HEK293 (cell line): ENCODE measurements at regions not wholly inside any gene's neighbourhood (a gene's known extent, or its start where the extent isn't known, plus 50 kb on each side); places are given as distances from the start of the nearest gene placed in this dataset.

ENCODE experiments used
- CTCF ChIP-seq: fragments of 450-650 bp; formaldehyde crosslinking; IDR thresholded peaks from 2 replicates; pipeline ENCODE4 v1.5.1; 2016; ENCODE audit warnings: missing biosample characterization, missing genetic modification characterization
- HOXD13 ChIP-seq: sonication (generic); formaldehyde crosslinking; IDR thresholded peaks from 2 replicates; pipeline ENCODE4 v1.8.0; 2022; ENCODE audit warnings: missing genetic modification reagents, borderline replicate concordance
- ZNF16 ChIP-seq: fragments of 450-650 bp; formaldehyde crosslinking; IDR thresholded peaks from 2 replicates; pipeline ENCODE4 v1.5.1; 2016; ENCODE audit warnings: low read depth, missing biosample characterization, missing genetic modification characterization
- ZNF530 ChIP-seq: fragments of 450-650 bp; formaldehyde crosslinking; IDR thresholded peaks from 2 replicates; pipeline ENCODE4 v1.5.1; 2016; ENCODE audit warnings: low read depth, missing biosample characterization, missing genetic modification characterization
- ZNF610 ChIP-seq: fragments of 450-650 bp; formaldehyde crosslinking; IDR thresholded peaks from 2 replicates; pipeline ENCODE4 v1.5.1; 2016; ENCODE audit warnings: missing biosample characterization, missing genetic modification characterization, borderline replicate concordance
- TF ChIP-seq, protein P1 (sequence below): fragments of 450-650 bp; formaldehyde crosslinking; IDR thresholded peaks from 2 replicates; pipeline ENCODE4 v1.5.1; 2016; ENCODE audit warnings: missing biosample characterization, missing genetic modification characterization

DNA sequence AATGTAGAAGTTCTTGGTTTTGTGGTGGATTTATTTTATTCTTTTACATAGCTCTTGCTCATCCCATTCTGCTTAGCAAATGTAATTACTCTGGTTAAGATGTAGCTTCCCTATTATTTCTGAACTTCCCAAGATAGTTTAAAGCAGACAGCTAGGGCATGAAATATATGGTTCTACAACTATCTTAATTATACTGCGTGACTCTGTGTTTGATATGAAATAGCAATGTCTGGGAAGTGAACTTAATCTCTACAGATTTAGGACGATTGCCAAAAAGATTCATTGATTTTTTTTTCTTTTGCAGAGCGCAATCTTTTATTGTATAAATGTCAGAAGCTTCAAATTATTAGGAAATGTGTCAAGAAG lies 529.3 kb upstream of the ZNF608 start:
- TF ChIP-seq ZNF16 (tag by site-specific recombination) = no peak
- no peak for TF ChIP-seq CTCF (tag by site-specific recombination)
- TF ChIP-seq ZNF530 (tag by site-specific recombination) = no peak
- TF ChIP-seq, protein P1, sequence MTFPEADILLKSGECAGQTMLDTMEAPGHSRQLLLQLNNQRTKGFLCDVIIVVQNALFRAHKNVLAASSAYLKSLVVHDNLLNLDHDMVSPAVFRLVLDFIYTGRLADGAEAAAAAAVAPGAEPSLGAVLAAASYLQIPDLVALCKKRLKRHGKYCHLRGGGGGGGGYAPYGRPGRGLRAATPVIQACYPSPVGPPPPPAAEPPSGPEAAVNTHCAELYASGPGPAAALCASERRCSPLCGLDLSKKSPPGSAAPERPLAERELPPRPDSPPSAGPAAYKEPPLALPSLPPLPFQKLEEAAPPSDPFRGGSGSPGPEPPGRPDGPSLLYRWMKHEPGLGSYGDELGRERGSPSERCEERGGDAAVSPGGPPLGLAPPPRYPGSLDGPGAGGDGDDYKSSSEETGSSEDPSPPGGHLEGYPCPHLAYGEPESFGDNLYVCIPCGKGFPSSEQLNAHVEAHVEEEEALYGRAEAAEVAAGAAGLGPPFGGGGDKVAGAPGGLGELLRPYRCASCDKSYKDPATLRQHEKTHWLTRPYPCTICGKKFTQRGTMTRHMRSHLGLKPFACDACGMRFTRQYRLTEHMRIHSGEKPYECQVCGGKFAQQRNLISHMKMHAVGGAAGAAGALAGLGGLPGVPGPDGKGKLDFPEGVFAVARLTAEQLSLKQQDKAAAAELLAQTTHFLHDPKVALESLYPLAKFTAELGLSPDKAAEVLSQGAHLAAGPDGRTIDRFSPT = no peak
- TF ChIP-seq HOXD13 (CRISPR knock-in tag) = no peak
- TF ChIP-seq ZNF610 = no peak
